ENCODE measurements at regions not wholly inside any gene's neighbourhood (a gene's known extent, or its start where the extent isn't known, plus 50 kb on each side); places are given as distances from the start of the nearest gene placed in this dataset.
A peak's percentile ranks its signal among the peaks of the same experiment; 100 is the strongest.

DNA sequence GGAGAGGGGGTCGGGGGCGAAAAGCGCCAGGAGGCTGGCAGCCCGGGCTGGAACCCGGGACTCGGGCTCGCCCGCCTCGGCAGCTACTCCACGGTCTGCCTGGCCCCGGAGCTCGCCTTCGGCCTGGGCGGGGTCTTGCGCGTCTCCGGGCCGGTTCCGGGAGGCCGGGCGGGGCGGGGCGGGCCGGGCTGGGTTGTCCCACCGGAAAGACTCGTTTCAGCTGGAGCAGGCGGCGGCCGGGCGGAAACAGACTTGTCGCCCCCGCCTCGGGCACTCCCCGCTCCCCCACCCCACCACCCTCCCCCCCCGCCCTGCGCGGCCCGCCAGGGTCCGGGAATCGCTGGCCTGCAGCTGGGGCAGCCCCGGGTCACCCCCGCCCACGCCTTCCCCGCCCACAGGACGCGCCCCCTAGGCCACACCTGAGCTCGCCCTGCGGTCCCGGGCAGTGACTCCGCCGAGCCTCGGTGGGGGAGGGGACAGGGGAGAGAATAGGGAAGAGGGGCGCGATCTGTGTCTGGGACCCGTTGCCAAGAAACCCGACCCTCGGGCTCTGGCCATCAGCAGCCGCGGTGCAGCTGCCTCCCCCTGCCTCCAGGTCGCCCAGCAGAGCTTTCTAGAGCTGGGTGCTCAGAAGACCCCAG lies 109.4 kb downstream of the KCTD15 start:
- H2BK120ac ChIP-seq (ENCODE audit: low read depth, low read length, poor library complexity, severe bottlenecking), result no peak overlapping the region

More for the DNA sequence above, 109.4 kb downstream of the KCTD15 start:
- H3K18ac ChIP-seq (ENCODE audit: insufficient read length, low read depth, low read length), result peak overlapping the region; percentile 88
- peak overlapping the region; percentile 6 for H4K91ac ChIP-seq (ENCODE audit: insufficient read length, low read depth, low read length)
- no peak overlapping the region for H4K8ac ChIP-seq (replicated peaks; ENCODE audit: insufficient read length, low read depth, low read length)
- no peaks in the 10 kb centered on the region for H3K27me3 ChIP-seq (ENCODE audit: insufficient read depth, low read length)
- no peaks in the 10 kb centered on the region for H3K9me3 ChIP-seq (ENCODE audit: control insufficient read depth, low read depth, low read length)
- H4K20me1 ChIP-seq (ENCODE audit: control insufficient read depth, insufficient read depth, insufficient read length), result no peaks in the 10 kb centered on the region
- H2BK12ac ChIP-seq (ENCODE audit: insufficient read length, low read depth, low read length), result no peak overlapping the region
- no peak overlapping the region for H2AK5ac ChIP-seq (ENCODE audit: insufficient read length, low read length)
- no peak overlapping the region for H2BK15ac ChIP-seq (ENCODE audit: low read depth, low read length)
- H3K9ac ChIP-seq (ENCODE audit: extremely low read depth, insufficient read length, low read length), result no peak overlapping the region
- DNase-seq, result peak; percentile 87
- no peak overlapping the region for H2BK5ac ChIP-seq (ENCODE audit: insufficient read length, low read length)
- H3K79me2 ChIP-seq (ENCODE audit: insufficient read depth, low read length), result no peaks in the 10 kb centered on the region
- H4K5ac ChIP-seq (ENCODE audit: insufficient read length, low read depth, low read length), result no peak overlapping the region
- no peak overlapping the region for H3K4ac ChIP-seq (ENCODE audit: low read depth, low read length)
- peak overlapping the region; percentile 65 for H2AFZ ChIP-seq (ENCODE audit: low read length)
- no peak overlapping the region for H2BK20ac ChIP-seq (ENCODE audit: low read depth, low read length, poor library complexity, severe bottlenecking)
- H3K23ac ChIP-seq (ENCODE audit: insufficient read length, low read depth, low read length), result no peak overlapping the region
- peak overlapping the region; percentile 53 for H3K4me2 ChIP-seq (ENCODE audit: insufficient read depth, insufficient read length, low read length)
- peak overlapping the region; percentile 86 for H3K14ac ChIP-seq (ENCODE audit: insufficient read depth, low read length)
- TF ChIP-seq CTCF (conservative IDR thresholded peaks at IDR 0.05), result no peak
- H3K79me1 ChIP-seq (ENCODE audit: insufficient read depth, low read depth, low read length, poor library complexity, severe bottlenecking), result no peaks in the 10 kb centered on the region
- H3K4me1 ChIP-seq (ENCODE audit: insufficient read depth, low read length), result peaks cover 4% of the 10 kb centered on the region; the same call in 1 of the 2 replicates
- H3K9me3 Mint-ChIP-seq, result peaks cover 0 to 5% of the 10 kb centered on the region in 2 experiments; a peak in 2 of 5 replicates
- no peak overlapping the region for H3K56ac ChIP-seq (ENCODE audit: insufficient read length, low read depth, low read length)
- peaks cover 8% of the 10 kb centered on the region for H3K23me2 ChIP-seq (ENCODE audit: insufficient read length, low read depth, low read length, poor library complexity, severe bottlenecking)
- no CpG with 5 or more reads among the region's 60 CpGs for WGBS (ENCODE audit: extremely low coverage, insufficient read length, low lambda C conversion rate)
- H3K27ac Mint-ChIP-seq, result peak overlapping the region in 1 of 3 experiments; percentile 93; a peak in 1 of 7 replicates
- H3T11ph ChIP-seq (ENCODE audit: low read length), result no peak overlapping the region
- H3K4me3 Mint-ChIP-seq, result peak overlapping the region; percentile 75 to 82
- H3K27ac ChIP-seq (ENCODE audit: insufficient read length, low read depth, low read length), result no peak overlapping the region
- H3K4me1 Mint-ChIP-seq, result peaks cover 32 to 38% of the 10 kb centered on the region in 2 experiments
- H3K36me3 Mint-ChIP-seq (ENCODE audit: insufficient read depth in 1 of 3, low read depth in 3 of 3), result peaks cover 4 to 14% (median 8%) of the 10 kb centered on the region in 3 experiments; a peak in 4 of 7 replicates
- H3K27me3 Mint-ChIP-seq (ENCODE audit: low read depth), result peaks cover 6% of the 10 kb centered on the region

Measured in H9 (cell line).